ENCODE measurements at regions not wholly inside any gene's neighbourhood (a gene's known extent, or its start where the extent isn't known, plus 50 kb on each side); places are given as distances from the start of the nearest gene placed in this dataset.

DNA sequence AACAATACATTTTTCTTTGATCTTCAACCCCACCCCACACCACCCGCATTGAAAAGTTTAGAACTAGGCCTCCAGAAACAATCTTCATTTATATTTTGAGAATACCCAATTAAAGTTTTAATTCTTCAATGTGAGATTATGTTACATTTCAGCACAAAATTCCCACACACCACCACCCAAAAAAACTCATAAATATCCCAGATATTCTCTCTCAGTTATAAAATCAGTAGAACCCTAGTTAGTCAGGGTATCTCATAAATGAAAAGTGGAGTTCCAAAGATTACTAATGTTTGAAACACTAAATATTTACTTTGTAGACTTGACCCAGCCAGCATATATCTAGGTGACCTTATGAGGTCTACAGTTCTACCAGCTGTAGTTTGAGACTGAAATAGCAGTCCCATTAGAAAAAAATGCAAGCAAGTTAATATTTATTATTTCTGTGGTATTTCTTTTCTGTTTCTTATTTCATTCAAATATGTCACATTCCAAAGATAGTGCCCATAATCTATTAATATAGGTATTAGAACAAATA lies 371.0 kb downstream of the TENT5A start:
- Histone ChIP-seq H2AFZ (ENCODE audit: low read depth, low read length) (no peak overlapping the region), H3K4me3 (ENCODE audit: low read length) (no peak overlapping the region), H3K27me3 (ENCODE audit: low read depth, low read length) (no peaks in the 10 kb centered on the region), H3K4me1 (ENCODE audit: low read length) (peaks cover 8% of the 10 kb centered on the region), H3K36me3 (replicated peaks; ENCODE audit: low read depth, low read length) (no peaks in the 10 kb centered on the region), H3K79me2 (ENCODE audit: low read length) (no peaks in the 10 kb centered on the region), H3K9ac (ENCODE audit: low read length) (no peak overlapping the region), H4K20me1 (ENCODE audit: insufficient read depth, low read length) (no peaks in the 10 kb centered on the region), H3K4me2 (ENCODE audit: low read length) (no peak overlapping the region), H3K9me3 (ENCODE audit: insufficient read depth, low read length) (no peaks in the 10 kb centered on the region), H3K27ac (ENCODE audit: low read length) (no peak overlapping the region)
- TF ChIP-seq EZH2phosphoT487 (IDR thresholded peaks at IDR 0.05; ENCODE audit: low read depth), result no peak
- TF ChIP-seq, protein P1, sequence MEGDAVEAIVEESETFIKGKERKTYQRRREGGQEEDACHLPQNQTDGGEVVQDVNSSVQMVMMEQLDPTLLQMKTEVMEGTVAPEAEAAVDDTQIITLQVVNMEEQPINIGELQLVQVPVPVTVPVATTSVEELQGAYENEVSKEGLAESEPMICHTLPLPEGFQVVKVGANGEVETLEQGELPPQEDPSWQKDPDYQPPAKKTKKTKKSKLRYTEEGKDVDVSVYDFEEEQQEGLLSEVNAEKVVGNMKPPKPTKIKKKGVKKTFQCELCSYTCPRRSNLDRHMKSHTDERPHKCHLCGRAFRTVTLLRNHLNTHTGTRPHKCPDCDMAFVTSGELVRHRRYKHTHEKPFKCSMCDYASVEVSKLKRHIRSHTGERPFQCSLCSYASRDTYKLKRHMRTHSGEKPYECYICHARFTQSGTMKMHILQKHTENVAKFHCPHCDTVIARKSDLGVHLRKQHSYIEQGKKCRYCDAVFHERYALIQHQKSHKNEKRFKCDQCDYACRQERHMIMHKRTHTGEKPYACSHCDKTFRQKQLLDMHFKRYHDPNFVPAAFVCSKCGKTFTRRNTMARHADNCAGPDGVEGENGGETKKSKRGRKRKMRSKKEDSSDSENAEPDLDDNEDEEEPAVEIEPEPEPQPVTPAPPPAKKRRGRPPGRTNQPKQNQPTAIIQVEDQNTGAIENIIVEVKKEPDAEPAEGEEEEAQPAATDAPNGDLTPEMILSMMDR (IDR thresholded peaks at IDR 0.05; ENCODE audit: low read depth, low read length), result no peak

DNA sequence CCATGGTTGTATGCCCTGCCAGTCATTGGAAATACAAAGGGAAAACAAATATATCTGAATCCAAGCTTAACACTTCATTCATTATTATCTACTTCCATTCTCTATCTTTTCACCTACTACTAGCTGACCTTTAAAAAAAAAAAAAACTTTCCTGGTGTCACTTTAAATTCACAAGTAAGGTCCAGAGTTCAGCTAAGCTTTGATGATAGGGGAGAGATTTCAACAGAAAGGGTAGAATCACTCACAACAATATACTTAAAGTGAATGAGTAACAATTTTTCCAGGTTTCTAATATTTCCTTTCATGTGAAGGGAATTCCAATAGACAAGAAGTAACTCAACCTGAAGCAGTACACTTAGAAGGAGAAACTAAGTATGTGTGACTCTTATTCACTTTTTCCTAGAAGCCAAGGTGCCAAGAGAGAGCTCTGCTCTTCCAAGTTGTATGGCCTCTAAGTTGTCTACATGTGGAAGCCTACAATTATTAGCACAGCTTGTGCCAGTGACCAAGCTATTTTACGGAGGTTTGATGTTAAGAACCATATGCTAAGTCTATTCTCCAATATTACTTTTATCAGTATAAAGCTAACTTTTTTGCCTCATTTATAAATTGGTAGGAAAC lies 371.7 kb downstream of the TENT5A start:
- Histone ChIP-seq H3K4me1 (ENCODE audit: low read length) (peaks cover 10% of the 10 kb centered on the region), H3K27me3 (ENCODE audit: low read depth, low read length) (no peaks in the 10 kb centered on the region), H3K27ac (ENCODE audit: low read length) (no peak overlapping the region), H3K9ac (ENCODE audit: low read length) (no peak overlapping the region), H3K4me2 (ENCODE audit: low read length) (no peak overlapping the region), H2AFZ (ENCODE audit: low read depth, low read length) (no peak overlapping the region), H3K79me2 (ENCODE audit: low read length) (no peaks in the 10 kb centered on the region), H3K9me3 (ENCODE audit: insufficient read depth, low read length) (no peaks in the 10 kb centered on the region), H4K20me1 (ENCODE audit: insufficient read depth, low read length) (no peaks in the 10 kb centered on the region), H3K4me3 (ENCODE audit: low read length) (no peak overlapping the region), H3K36me3 (replicated peaks; ENCODE audit: low read depth, low read length) (no peaks in the 10 kb centered on the region)
- no peak for TF ChIP-seq EZH2phosphoT487 (IDR thresholded peaks at IDR 0.05; ENCODE audit: low read depth)
- TF ChIP-seq, protein P1 (IDR thresholded peaks at IDR 0.05; ENCODE audit: low read depth, low read length), result no peak

DNA sequence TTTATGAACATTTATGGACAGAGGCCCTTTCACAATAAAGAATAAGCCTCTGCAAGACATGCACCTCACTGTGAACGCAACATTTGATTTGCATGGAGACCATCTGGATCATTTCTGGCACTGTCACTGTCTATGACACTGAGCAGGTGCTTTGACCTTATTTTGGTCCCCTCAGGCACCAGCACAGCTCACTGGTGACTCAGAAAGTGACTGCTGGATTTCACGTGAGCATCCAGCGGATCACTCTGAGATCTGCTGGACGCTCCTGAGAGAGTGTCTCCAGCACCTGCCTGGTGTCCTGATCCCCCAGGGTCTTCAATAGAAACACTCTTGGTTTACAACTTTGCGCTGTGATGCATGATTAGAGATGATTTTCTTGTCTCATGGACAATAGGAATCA lies 375.7 kb downstream of the TENT5A start:
- peak overlapping the region; percentile 45 for H3K4me2 ChIP-seq (ENCODE audit: low read length)
- no peak overlapping the region for H3K27ac ChIP-seq (ENCODE audit: low read length)
- H2AFZ ChIP-seq (ENCODE audit: low read depth, low read length), result no peak overlapping the region
- no peaks in the 10 kb centered on the region for H4K20me1 ChIP-seq (ENCODE audit: insufficient read depth, low read length)
- peak overlapping the region; percentile 23; the same call in 1 of the 2 replicates for H3K4me3 ChIP-seq (ENCODE audit: low read length)
- no peaks in the 10 kb centered on the region for H3K9me3 ChIP-seq (ENCODE audit: insufficient read depth, low read length)
- no peak overlapping the region for H3K9ac ChIP-seq (ENCODE audit: low read length)
- TF ChIP-seq, protein P1 (IDR thresholded peaks at IDR 0.05; ENCODE audit: low read depth, low read length), result no peak
- no peak for TF ChIP-seq EZH2phosphoT487 (IDR thresholded peaks at IDR 0.05; ENCODE audit: low read depth)
- H3K4me1 ChIP-seq (ENCODE audit: low read length), result peaks cover 10% of the 10 kb centered on the region
- no peaks in the 10 kb centered on the region for H3K36me3 ChIP-seq (replicated peaks; ENCODE audit: low read depth, low read length)
- no peaks in the 10 kb centered on the region for H3K27me3 ChIP-seq (ENCODE audit: low read depth, low read length)
- no peaks in the 10 kb centered on the region for H3K79me2 ChIP-seq (ENCODE audit: low read length)

DNA sequence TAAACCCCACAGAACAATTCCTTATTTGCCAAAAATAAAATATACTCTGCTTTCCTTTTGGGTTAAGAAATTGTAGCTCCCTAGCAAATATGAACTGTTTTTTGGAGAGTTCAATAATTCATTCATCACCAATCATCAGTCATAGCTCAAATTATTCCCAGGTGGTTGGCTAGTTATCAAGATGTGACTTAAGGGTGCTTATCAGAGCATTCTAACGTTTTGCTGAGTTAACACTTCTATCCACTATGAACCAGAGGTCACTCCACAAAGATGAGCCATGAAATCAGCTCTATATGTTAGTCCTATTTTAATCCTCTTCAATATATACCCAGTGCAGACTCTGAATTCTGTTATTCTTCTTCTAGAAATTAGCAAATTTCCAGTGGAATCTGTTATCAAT lies 379.1 kb downstream of the TENT5A start:
- Histone ChIP-seq H3K27me3 (ENCODE audit: low read depth, low read length) (no peaks in the 10 kb centered on the region), H3K4me1 (ENCODE audit: low read length) (peaks cover 10% of the 10 kb centered on the region), H3K27ac (ENCODE audit: low read length) (no peak overlapping the region), H3K36me3 (replicated peaks; ENCODE audit: low read depth, low read length) (no peaks in the 10 kb centered on the region), H3K4me3 (ENCODE audit: low read length) (no peak overlapping the region), H3K9ac (ENCODE audit: low read length) (no peak overlapping the region), H4K20me1 (ENCODE audit: insufficient read depth, low read length) (no peaks in the 10 kb centered on the region), H3K4me2 (ENCODE audit: low read length) (no peak overlapping the region), H2AFZ (ENCODE audit: low read depth, low read length) (no peak overlapping the region), H3K9me3 (ENCODE audit: insufficient read depth, low read length) (no peaks in the 10 kb centered on the region), H3K79me2 (ENCODE audit: low read length) (no peaks in the 10 kb centered on the region)
- TF ChIP-seq, protein P1 (IDR thresholded peaks at IDR 0.05; ENCODE audit: low read depth, low read length), result no peak
- TF ChIP-seq EZH2phosphoT487 (IDR thresholded peaks at IDR 0.05; ENCODE audit: low read depth), result no peak
